Nucleus accumbens (tissue), 56 donors: ENCODE measurements at regions not wholly inside any gene's neighbourhood (a gene's known extent, or its start where the extent isn't known, plus 50 kb on each side); places are given as distances from the start of the nearest gene placed in this dataset.
A peak's percentile ranks its signal among the peaks of the same experiment; 100 is the strongest.

Source experiments
- DNase-seq, 56 donors: peaks; one replicate each; lab custom pipeline; 2025; lab: John Stamatoyannopoulos, UW

DNA sequence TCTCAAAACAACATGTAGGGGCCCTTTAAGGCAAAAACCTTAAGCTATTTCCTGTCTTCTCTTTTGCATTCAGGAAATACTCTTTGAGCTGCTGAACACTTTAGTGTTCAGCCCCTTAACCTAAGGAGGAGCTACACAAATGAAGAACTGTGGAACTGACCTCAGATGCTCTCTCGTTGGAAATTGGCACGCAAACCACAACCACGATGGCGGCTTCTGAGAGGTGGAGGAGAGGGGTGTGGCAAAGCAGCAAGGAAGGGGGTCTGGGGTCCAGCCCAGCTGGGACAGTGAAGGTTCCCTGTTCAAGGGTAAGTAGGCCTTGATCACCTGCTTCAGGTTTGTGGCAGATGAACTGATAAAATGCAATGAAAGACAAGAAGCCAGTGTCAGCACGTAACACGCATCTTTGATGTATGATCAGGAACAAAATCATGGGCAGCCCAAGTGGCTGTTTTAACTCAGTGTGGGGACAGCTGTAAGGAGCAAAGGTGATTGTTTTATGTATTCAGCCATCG, 291.6 kb upstream of the TNRC6C start:
- no peak for DNase-seq

DNA sequence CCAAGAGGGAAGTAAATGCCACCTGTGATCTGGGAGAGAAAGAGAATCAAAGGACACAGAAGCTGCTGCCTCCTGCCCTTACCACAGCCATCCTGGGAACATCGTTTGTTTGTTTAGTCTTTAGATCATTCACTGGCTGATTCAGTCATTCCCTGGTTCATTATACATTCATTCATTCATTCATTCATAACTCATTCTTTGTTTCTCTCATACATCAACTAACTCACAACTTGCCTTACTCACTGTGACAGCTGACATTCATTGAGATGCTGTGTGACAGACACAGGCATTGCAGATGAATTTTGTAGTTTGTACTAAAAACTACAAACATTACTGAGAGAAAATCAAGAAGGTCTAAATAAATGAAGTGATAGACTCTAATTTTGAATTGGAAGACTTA, 291.0 kb upstream of the TNRC6C start:
- no peak for DNase-seq

DNA sequence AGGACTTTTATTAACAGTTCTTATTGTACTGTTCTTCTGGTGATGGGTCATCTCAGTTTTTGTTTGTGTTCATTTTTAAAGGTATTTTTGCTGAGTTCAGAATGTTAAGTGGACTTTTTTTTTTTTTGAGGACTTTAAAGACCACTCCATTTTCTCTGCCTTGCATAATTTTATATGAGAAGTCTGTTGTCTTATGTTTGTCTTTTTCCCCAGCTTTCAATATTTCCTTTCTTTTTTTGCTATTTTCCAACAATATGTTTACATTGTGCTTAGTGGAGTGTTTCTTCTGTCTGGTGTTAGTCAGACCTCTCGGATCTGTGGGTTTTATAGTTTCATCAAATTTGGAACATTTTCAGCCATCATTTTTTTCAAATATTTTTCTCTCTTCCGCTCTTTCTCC, 290.0 kb upstream of the TNRC6C start:
- no peak for DNase-seq

DNA sequence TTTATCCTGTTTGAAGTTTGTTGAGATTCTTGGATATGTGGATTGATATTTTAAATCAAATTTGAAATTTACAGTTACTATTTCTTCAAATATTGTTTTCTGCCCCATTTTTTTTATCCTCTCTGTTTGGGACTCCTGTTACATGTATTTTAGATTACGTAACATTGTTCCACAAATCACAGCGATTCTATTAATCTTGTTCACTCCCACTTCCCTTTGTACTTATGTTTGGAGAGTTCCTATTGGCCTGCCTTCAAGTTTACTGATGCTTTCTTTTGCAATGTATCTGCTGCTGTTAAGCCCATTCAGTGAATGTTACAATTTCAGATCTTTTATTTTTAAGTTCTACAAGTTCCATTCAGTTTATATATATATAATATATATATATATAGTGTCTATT, 288.3 kb upstream of the TNRC6C start:
- no peak for DNase-seq

DNA sequence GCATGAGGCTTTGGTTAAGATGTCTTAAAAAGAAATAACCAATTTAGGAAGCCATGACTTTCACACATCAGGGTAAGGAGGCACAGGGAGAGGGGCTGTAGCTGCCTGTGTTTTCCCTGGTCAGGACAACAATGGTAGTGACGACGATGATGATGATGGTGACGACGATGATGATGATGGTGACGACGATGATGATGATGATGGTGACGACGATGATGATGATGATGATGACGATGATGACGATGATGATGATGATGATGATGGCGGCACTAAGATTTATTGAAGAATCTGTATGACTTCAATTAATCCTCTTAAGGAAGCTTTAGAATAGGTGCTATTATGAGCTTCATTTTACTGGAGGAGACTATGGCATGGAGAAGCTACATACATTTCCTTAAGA, 284.1 kb upstream of the TNRC6C start:
- no peak for DNase-seq

DNA sequence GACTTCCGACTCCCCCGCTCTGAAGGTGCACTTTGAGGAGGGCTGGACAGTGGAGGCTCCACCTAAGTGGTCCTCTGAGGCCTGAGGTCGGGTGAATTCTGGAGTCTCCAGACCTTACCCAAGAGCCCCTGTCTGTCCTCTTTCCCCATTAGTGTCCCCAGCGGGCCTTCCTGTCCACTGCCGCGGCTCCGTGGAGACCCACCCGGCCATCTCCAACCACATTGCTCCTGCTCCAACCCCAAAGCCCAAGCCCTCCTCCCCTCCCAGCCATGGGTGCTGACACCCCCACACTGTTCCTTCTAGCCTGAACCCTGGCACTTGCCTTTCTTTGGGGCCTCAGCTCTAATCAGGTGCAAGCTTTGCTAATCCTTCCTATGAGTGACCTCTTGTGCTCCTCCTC, 283.1 kb upstream of the TNRC6C start:
- DNase-seq: no peak

DNA sequence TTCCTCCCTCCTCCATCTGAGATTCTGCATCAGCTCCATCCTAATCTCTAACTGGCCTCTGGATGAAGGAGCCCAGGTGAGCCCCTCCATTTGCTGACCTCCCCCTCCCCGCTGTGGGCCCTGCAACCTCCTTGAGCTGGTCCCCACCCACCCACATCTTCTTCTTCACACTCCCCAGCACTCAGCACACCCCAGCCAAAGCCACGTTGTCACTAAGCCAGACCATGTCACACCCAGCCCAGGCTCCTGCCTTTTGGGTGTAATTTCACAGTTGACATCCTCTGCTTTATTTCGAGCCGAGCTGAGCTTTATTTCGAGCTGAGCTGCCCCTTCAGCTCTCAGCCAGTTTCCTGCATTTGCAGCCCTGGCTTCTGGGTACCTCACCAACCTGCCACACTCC, 282.7 kb upstream of the TNRC6C start:
- DNase-seq: no peak

DNA sequence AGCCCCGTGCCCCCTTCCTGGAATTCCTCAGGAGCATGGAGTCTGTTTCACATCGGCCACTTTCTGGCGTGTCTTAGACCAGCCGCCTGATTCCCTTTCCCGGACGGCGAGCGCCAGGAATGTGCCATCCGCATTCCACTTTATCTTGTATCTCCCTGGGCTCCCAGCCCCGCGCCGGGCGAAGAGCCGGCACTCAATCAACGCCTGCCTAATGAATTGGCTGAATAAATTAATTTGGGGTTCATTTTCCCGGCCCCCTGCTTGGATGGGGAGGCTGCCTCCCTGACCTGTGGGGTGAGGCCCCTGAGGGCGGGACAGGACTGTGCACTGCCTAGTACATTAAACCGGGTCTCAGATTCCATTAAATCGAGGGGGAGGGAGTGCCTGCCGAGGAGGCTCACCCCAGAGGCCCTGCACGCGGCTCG, 282.3 kb upstream of the TNRC6C start:
- DNase-seq: no peak

DNA sequence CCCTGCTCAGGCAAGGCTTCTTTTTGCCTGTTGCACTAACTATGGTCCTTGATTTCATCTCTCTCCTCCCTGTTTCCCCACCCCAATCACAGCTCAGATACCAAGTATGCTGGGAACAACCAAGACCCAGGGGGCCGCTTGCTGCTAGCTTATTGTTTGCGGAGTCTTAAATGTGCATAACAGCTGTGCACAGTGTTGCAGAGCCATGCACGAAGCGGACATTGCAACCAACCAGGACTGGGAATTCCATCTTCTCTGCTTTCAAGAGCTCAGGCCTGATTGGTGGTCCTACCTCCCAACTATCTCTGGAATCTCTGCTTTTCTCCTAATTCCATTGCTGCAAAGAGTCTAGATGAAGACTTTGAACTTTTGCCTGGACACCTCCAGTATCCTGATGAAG, 281.3 kb upstream of the TNRC6C start:
- DNase-seq: no peak

DNA sequence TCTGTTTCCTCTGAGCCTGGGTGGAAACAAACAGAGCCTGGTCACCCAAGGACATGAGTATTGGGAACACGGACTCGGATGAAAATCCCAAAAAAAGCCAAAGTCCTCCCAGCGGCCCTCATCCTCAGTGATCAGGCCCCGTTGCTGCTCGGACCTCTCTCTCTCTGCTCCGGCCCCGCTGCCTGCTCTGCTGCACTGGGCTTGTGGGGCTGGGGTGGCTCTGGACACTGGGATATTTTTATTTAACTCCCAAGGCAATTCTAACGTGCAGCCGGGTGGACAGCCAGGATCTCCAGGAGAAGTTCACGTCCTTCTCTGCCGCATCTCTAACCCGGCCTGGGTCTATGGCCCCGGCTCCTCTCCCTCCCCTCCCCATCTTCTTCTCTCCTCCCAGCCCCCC, 280.9 kb upstream of the TNRC6C start:
- DNase-seq: no peak

DNA sequence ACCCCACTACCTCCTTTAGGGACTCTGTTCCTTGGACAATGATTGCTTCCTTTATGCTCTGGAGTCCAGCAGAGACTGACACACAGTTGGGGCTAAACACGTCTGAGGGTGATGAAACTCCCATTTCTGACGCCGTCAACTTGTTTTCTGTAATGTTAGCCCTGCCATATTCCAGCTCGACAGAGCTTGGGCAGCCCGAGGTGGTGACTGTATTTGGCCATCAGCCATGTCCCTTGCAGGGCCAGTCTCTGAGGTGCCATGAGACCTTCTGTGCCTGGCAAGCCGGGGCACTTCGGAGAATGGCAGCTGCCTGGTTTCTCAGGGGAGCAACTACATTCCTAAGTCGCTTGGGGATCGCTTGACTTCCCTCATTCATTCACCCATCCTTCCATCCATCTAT, 278.9 kb upstream of the TNRC6C start:
- DNase-seq: no peak

DNA sequence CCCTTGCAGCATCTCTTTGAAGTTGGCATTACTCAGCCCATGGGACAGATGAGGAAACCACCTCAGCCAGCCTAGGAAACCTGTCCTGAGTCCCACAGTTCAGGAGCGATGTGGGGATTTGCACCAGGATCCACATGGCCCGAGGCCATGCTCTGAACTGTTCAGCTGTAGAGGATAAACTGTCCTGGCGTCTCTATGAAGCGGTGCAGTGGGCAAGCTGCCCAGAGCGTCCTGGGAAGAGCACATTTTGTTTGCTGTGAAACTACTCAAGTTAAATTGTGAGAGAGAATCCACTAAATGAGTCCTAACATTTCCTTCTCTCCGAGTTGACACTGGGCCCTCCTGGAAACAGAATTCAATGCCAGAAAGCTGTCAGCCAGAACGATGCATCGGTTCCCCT, 276.6 kb upstream of the TNRC6C start:
- DNase-seq: peak in 1 of 56 donors; percentile 17

DNA sequence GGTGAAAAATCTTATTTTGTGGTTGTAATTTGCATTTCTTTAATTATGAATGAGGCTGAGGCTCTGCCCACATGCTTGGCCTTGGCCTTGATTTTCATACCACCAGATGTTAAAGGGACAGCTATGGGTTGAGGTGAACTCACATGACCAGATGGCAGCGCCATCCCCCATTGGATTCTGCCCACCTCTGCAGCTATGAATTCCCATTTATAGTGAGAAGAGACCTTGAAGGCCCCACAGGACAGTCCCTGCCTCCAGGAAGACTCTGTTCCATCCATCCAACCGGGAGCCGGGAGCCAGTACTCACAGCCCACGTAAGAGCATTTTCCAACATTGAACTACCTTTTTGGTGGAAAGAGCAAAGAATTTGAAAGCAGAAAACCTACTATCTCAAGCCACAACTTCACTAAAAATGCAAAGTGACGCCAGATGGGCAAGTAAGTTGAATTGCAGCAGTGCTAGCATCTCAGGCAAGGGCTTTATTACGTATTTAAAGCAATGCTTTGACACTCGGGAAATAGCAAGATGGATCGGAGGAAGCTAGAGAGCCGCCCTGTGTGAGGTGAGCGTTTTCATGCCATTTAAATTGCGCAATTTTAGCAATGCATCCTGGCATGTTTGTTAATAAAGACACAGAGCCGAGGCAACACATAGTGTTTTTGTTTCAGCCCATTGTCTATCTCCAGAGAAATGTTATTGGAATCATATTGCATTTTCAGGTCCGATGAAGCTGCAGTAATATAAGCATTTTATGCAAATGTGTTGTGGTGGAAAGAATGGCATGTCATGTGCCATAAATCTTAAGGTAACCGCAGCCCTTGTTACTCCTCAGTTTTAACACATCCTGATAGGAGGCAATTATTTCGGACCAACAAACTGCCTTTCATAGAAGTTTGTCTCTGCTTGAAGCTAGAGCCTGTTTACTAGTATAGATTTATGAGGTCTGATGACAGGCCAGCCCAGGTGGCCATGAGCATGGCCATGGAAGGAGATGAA, 273.4 kb upstream of the TNRC6C start:
- no peak for DNase-seq

DNA sequence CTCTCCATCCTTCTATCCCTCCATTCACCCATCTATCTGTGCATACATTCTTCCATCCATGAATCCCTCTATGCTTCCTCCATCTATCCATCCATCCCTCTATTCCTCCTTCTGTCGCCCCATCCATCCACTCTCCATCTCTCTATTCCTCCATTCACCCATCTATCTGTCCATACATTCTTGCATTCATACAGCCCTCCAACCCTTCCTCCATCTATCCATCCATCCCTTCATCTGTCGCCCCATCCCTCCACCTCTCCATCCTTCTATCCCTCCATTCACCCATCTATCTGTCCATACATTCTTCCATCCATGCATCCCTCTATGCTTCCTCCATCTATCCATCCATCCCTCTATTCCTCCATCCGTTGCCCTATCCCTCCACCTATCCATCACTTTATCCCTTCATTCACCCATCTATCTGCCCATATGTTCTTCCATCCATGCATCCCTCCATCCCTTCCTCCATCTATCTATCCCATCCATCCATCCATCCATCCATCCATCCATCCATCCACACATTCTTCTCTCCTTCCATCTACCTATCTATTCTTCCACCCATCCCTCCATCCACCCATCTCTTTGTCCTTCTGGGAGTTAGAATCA, 272.5 kb upstream of the TNRC6C start:
- DNase-seq: no peak

DNA sequence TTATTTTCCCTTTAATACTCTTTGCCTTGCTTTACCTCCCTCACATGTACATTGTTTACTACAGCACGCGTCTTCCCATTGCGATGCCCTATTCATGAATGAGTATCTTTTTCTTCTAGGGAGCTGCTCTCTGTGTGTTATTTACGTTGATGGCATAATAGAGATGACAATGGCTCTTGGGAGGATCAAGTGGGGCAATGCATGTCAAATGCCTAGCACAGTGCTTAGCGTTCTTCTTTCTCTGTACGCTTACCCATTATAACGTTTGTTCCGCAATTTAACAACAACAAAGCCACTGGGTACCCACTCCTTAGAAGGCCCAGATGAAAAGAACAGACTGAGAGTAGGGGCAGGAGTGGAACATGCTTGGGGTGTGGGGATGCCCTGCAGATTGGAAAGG, 271.6 kb upstream of the TNRC6C start:
- no peak for DNase-seq

DNA sequence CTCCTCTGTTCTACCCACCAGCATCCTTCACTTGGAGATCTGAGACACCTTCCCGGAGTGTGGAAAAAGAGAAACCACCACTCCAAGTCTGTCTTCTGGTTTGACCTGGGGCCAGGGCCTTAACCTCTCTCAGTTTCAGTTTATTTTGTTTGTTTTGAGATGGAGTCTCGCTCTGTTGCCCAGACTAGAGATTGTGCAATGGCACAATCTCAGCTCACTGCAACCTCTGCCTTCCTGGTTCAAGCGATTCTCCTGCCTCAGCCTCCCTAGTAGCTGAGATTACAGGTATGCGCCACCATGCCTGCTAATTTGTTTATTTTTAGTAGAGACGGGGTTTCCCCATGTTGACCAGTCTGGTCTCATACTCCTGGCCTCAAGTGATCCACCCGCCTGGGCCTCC, 271.1 kb upstream of the TNRC6C start:
- no peak for DNase-seq

DNA sequence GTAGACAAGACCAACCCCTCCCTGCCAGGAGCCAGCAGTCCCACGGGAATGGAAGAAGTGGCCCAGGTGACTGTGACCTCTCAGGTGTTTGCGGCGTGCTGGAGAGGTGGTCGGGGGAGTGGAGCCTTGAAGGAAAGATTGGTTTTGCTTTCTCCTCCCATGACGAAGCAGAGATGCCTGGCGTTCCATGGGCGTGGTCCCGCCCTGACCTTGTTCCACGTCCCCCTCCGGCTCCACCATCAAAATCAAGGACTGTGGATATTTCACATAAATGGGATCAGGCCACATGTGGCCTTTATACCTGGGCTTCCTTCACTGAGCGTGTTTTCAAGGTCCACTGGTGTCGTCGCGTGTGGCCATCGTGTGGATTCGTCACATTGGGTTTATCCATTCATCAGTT, 270.6 kb upstream of the TNRC6C start:
- no peak for DNase-seq

DNA sequence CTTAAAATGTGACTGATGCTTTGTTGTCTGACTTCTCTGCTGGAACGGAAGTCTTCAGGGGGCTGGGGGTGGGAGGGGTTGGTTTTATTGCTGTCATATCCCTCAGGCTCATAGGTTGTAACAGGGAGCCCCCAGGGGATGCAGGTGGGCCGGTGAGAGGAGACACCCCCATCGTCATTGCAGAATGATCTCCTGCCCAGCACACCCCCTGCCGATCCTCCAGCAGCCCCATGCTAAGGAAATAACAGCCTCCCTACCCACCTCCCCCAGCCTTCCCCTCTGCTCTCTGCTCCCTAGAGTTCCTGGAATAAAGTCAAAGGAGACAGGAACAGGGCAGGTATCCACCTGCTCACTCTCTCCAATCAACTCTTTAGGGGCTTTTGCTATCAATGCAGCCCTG, 270.1 kb upstream of the TNRC6C start:
- DNase-seq: no peak

DNA sequence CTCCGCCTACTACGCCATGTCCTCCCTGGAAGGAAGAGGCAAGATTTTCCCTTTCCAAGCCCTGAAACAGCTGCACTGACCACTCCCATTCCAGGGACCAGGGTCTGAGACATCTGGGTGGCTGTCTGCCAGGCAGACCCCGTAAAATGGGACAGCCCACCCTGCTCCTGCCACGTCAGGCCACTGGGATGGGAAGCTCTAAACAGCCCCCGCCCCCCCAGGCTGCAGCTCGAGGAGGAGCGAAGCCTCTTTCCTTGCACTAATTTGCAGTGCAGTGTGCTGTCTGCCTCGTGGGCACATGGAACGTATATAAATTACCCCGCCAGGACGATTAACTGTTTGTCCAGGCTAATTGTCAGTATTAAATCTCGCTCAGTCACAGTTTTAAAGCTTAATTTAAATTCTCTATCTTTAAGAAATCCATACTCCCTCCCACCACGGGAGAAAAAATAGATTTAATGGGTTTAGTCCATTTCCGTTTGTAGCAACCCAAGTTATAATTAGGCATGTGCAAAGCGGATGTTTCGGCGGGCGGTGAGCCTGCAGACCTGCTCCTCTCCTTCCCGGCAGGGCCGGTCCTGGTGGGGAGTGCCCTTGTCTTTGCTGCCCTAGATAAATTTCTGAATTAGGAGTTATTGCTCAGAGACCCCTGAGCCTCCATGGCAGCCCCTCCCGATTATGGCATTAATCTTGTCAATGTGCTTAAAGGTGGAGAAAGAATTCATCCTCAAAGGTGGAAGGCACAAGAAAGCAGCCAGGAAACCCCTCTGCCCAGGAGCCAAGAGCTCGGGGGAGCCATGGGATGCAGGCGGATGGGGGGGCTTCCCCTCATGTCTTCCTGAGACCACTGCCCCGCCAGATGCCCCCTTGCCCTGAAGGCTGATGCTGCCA, 268.0 kb upstream of the TNRC6C start:
- no peak for DNase-seq

DNA sequence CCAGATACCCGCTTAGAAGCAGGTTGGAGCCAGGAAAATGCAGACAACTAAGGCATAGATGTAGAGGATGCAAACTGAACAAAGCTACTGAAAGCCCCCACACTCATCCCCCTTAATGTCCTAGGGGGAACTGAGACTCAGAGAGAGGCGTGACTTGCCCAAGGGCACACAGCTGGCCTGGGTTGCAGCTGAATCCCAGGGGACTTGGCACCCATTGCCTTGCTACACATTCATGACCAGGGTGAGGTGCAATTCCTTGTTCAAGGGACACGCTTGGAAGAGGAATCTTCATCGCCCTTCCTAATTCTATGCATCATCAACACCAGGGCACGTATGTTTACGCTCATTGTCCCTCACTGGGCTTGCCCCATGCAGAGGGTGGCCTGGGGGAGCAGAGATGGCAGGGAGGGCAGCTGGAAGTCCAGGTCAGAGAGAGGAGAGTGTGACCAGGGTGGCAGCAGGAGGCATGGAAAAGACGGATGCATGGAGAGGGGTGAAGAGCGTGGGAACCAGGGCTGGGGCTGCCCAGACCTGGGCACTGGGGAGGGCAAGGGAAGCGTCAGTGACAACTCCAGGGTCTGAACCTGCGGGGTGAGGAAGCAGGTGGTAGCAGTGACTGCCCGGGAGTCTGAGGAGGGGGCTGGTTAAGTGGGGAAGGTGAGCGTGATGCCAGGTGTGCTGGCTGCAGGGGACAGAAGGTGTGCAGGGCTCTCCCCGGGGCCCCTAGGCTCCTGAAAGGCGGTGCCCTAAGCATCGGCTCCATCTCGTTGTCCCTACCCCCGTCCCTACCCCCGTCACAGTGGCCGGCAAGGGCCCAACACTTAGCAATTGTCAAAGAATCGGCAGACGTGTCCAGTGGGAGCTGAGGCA, 267.1 kb upstream of the TNRC6C start:
- no peak for DNase-seq
